ENCODE measurements at regions not wholly inside any gene's neighbourhood (a gene's known extent, or its start where the extent isn't known, plus 50 kb on each side); places are given as distances from the start of the nearest gene placed in this dataset.

DNA sequence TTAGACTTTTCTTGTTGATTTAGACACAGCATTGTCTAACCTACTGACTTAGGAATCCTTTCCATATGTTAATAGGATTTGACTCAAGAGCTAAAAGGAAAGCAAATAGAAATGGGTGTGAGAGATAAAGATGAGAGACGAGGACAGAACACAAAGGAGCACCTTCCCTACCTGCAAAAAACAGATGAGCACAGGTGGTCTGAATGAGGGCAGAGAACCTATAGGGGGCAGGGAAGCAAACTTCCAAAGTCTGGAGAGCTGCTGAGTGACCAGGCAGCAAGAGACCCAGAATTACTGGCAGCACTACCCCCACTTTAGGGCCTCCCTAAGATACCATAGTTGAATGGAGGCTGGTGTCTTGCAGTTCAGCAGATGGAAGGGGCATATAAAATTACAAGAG is 98.1 kb upstream of the CTNNB1 start:
- Histone ChIP-seq H3K4me1 (ENCODE audit: control insufficient read depth, insufficient read depth, low read length) (no peaks in the 10 kb centered on the region), H3K4me3 (ENCODE audit: low read length) (no peak overlapping the region), H3K9me3 (ENCODE audit: control insufficient read depth, insufficient read depth, low read length) (no peaks in the 10 kb centered on the region), H3K27ac (ENCODE audit: low read length) (no peak overlapping the region), H3K27me3 (ENCODE audit: control insufficient read depth, insufficient read depth, low read length) (no peaks in the 10 kb centered on the region), H3K36me3 (ENCODE audit: control insufficient read depth, insufficient read depth, low read length) (no peaks in the 10 kb centered on the region)
- no peak for DNase-seq (ENCODE audit: low read depth, low spot score)
- WGBS (ENCODE audit: insufficient coverage, insufficient read length): no CpG with 5 or more reads among the region's 1 CpG

DNA sequence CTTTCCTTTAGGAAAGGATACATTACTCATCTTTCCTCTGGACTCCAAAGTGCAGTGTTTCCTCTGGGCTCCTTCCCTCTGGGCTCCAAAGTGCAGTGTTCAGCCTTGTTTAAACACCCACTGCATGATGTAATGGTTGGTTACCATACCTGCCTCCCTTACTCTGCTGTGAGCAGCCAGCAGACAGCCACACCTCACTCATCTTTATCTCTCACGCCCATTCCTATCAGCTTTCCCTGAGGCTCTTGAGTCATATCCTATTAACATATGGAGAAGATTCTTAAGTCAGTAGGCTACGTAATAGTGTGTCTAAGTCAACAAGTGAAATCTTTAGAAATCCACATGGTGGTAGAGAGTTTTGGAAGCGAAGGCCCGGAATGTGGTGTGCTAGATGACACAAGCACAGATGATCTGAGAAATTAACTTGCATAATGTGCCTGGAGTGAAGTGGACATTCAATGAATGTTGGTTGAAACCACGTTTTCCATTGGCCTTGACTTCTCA is 97.2 kb upstream of the CTNNB1 start:
- Histone ChIP-seq H3K9me3 (ENCODE audit: control insufficient read depth, insufficient read depth, low read length) (no peaks in the 10 kb centered on the region), H3K4me3 (ENCODE audit: low read length) (no peak overlapping the region), H3K36me3 (ENCODE audit: control insufficient read depth, insufficient read depth, low read length) (no peaks in the 10 kb centered on the region), H3K27me3 (ENCODE audit: control insufficient read depth, insufficient read depth, low read length) (no peaks in the 10 kb centered on the region), H3K4me1 (ENCODE audit: control insufficient read depth, insufficient read depth, low read length) (no peaks in the 10 kb centered on the region), H3K27ac (ENCODE audit: low read length) (no peak overlapping the region)
- DNase-seq (ENCODE audit: low read depth, low spot score): no peak
- WGBS (ENCODE audit: insufficient coverage, insufficient read length): no CpG with 5 or more reads among the region's 5 CpGs

DNA sequence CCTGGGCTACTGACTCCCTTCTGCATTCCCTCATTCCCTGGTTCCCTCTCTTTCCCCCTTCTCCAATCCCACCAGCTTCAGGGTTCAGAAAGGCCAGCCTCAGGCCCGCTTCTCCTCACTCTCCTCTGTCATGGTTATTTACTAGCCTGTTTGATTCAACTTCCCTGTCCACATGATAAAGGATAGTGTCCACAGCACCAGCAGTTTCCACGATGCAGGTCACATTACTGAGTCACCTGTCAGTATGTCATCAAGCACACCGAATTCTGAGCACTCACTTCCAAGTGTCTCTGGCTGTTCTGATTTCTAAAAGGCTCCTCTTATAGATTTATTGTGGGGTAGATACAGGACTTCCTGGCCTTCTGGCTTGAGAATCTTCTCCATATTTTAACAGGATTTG is 96.6 kb upstream of the CTNNB1 start:
- Histone ChIP-seq H3K4me3 (ENCODE audit: low read length) (no peak overlapping the region), H3K4me1 (ENCODE audit: control insufficient read depth, insufficient read depth, low read length) (no peaks in the 10 kb centered on the region), H3K27ac (ENCODE audit: low read length) (no peak overlapping the region), H3K36me3 (ENCODE audit: control insufficient read depth, insufficient read depth, low read length) (no peaks in the 10 kb centered on the region), H3K9me3 (ENCODE audit: control insufficient read depth, insufficient read depth, low read length) (no peaks in the 10 kb centered on the region), H3K27me3 (ENCODE audit: control insufficient read depth, insufficient read depth, low read length) (no peaks in the 10 kb centered on the region)
- WGBS (ENCODE audit: insufficient coverage, insufficient read length): no CpG with 5 or more reads among the region's 3 CpGs
- no peak for DNase-seq (ENCODE audit: low read depth, low spot score)

DNA sequence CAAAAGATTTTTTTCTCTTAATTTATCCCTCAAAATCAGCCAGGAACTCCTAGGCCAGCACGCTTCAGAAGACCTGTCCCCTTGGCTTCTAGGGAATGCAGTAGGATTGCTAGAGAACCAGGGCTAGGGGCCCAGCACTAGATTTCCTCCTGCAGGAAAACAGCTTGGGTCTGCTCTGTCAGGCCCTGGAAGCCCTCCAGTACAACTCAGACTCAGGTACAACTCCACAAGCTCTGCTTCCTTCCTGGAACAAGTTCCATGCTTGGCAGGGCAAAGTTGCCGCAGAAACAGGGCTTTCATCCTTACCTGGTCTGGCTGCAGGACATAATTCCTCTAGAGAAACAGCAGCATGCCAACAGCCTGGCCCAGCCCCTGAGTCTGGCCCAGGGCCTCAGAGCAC is 96.1 kb upstream of the CTNNB1 start:
- no peak for DNase-seq (ENCODE audit: low read depth, low spot score)
- H3K36me3 ChIP-seq (ENCODE audit: control insufficient read depth, insufficient read depth, low read length): no peaks in the 10 kb centered on the region
- H3K27me3 ChIP-seq (ENCODE audit: control insufficient read depth, insufficient read depth, low read length): no peaks in the 10 kb centered on the region
- H3K4me1 ChIP-seq (ENCODE audit: control insufficient read depth, insufficient read depth, low read length): no peaks in the 10 kb centered on the region
- H3K9me3 ChIP-seq (ENCODE audit: control insufficient read depth, insufficient read depth, low read length): no peaks in the 10 kb centered on the region
- no CpG with 5 or more reads among the region's 2 CpGs for WGBS (ENCODE audit: insufficient coverage, insufficient read length)
- H3K27ac ChIP-seq (ENCODE audit: low read length): no peak overlapping the region
- no peak overlapping the region for H3K4me3 ChIP-seq (ENCODE audit: low read length)

- no peaks in the 10 kb centered on the region for H3K27me3 ChIP-seq (ENCODE audit: control insufficient read depth, insufficient read depth, low read length)
- no peaks in the 10 kb centered on the region for H3K36me3 ChIP-seq (ENCODE audit: control insufficient read depth, insufficient read depth, low read length)
- no peak for DNase-seq (ENCODE audit: low read depth, low spot score)
- H3K9me3 ChIP-seq (ENCODE audit: control insufficient read depth, insufficient read depth, low read length): no peaks in the 10 kb centered on the region
- WGBS (ENCODE audit: insufficient coverage, insufficient read length): no CpG with 5 or more reads among the region's 3 CpGs
- H3K4me1 ChIP-seq (ENCODE audit: control insufficient read depth, insufficient read depth, low read length): no peaks in the 10 kb centered on the region
- no peak overlapping the region for H3K27ac ChIP-seq (ENCODE audit: low read length)
- H3K4me3 ChIP-seq (ENCODE audit: low read length): no peak overlapping the region
Measured at GRCh38 chr3:41104147-41104546, 95.2 kb upstream of the CTNNB1 start.

DNA sequence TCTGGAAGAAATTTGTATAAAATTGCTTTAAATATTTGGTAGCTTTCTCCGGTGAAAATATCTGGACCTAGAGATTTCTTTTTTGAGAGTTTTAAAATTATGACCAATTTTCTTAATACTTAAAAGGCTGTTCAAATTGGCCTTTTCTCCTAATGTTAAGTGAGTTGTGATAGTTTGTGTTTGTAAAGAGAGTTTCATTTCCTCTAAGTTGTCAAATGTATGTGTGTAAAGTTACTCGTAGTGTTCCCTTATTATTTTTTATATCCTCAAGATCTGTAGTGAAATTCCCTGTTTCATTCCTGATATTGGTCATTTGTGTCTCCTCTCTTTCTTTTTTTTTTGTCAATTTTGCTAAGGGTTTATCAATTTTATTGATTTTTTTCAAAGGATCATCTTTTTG is 92.6 kb upstream of the CTNNB1 start:
- DNase-seq (ENCODE audit: low read depth, low spot score): no peak
- no peaks in the 10 kb centered on the region for H3K27me3 ChIP-seq (ENCODE audit: control insufficient read depth, insufficient read depth, low read length)
- no peak overlapping the region for H3K27ac ChIP-seq (ENCODE audit: low read length)
- no peaks in the 10 kb centered on the region for H3K36me3 ChIP-seq (ENCODE audit: control insufficient read depth, insufficient read depth, low read length)
- no peaks in the 10 kb centered on the region for H3K4me1 ChIP-seq (ENCODE audit: control insufficient read depth, insufficient read depth, low read length)
- WGBS (ENCODE audit: insufficient coverage, insufficient read length): no CpG with 5 or more reads among the region's 2 CpGs
- H3K4me3 ChIP-seq (ENCODE audit: low read length): no peak overlapping the region
- H3K9me3 ChIP-seq (ENCODE audit: control insufficient read depth, insufficient read depth, low read length): no peaks in the 10 kb centered on the region

DNA sequence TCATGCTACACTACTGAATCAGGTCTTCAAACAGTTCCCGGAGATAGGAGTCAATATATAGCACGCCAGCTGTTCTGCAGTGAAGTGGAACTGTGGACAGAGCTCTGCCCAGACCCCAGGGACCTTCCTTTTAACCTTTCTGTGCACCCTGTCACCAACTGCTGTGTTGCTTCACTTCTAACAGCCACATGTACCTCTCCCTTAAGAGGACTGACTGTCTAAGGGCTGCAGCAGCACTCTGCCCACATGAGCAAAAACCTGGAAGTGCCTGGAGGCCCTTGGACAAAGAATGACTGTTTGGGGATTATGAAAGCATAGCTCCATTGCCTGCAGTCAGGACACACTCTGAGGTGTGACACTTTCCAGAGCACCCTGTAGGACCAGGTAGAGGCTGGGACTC is 88.3 kb upstream of the CTNNB1 start:
- Histone ChIP-seq H3K36me3 (ENCODE audit: control insufficient read depth, insufficient read depth, low read length) (no peaks in the 10 kb centered on the region), H3K27me3 (ENCODE audit: control insufficient read depth, insufficient read depth, low read length) (no peaks in the 10 kb centered on the region), H3K9me3 (ENCODE audit: control insufficient read depth, insufficient read depth, low read length) (no peaks in the 10 kb centered on the region), H3K27ac (ENCODE audit: low read length) (no peak overlapping the region), H3K4me1 (ENCODE audit: control insufficient read depth, insufficient read depth, low read length) (no peaks in the 10 kb centered on the region), H3K4me3 (ENCODE audit: low read length) (no peak overlapping the region)
- no peak for DNase-seq (ENCODE audit: low read depth, low spot score)
- WGBS (ENCODE audit: insufficient coverage, insufficient read length): no CpG with 5 or more reads among the region's 2 CpGs

- Histone ChIP-seq H3K4me1 (ENCODE audit: control insufficient read depth, insufficient read depth, low read length) (no peaks in the 10 kb centered on the region), H3K36me3 (ENCODE audit: control insufficient read depth, insufficient read depth, low read length) (no peaks in the 10 kb centered on the region), H3K27ac (ENCODE audit: low read length) (no peak overlapping the region), H3K27me3 (ENCODE audit: control insufficient read depth, insufficient read depth, low read length) (no peaks in the 10 kb centered on the region), H3K9me3 (ENCODE audit: control insufficient read depth, insufficient read depth, low read length) (no peaks in the 10 kb centered on the region), H3K4me3 (ENCODE audit: low read length) (no peak overlapping the region)
- no CpG with 5 or more reads among the region's 2 CpGs for WGBS (ENCODE audit: insufficient coverage, insufficient read length)
- DNase-seq (ENCODE audit: low read depth, low spot score): no peak
Measured at GRCh38 chr3:41112466-41112865, 86.8 kb upstream of the CTNNB1 start.

DNA sequence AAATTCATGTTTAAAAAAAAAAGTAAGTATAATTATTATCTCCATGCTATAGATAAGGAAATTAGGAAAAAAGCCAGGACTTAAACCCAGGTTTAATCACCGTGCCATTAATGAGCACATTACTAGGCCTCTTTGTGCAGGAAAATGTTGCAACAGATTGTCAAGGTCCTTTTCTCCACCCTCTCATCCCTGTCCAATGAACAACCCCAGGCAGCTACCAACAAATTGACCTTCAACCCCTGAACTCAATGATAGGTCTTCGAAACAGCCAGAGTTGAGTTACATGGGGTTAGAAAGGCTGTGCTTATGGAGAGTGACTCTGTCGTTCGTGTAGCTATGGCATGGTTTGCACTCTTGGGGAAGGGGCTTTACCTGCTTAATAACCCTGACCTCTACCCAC is 84.2 kb upstream of the CTNNB1 start:
- Histone ChIP-seq H3K27ac (ENCODE audit: low read length) (no peak overlapping the region), H3K4me3 (ENCODE audit: low read length) (no peak overlapping the region), H3K9me3 (ENCODE audit: control insufficient read depth, insufficient read depth, low read length) (no peaks in the 10 kb centered on the region), H3K36me3 (ENCODE audit: control insufficient read depth, insufficient read depth, low read length) (no peaks in the 10 kb centered on the region), H3K4me1 (ENCODE audit: control insufficient read depth, insufficient read depth, low read length) (no peaks in the 10 kb centered on the region), H3K27me3 (ENCODE audit: control insufficient read depth, insufficient read depth, low read length) (no peaks in the 10 kb centered on the region)
- no CpG with 5 or more reads among the region's 4 CpGs for WGBS (ENCODE audit: insufficient coverage, insufficient read length)
- no peak for DNase-seq (ENCODE audit: low read depth, low spot score)

DNA sequence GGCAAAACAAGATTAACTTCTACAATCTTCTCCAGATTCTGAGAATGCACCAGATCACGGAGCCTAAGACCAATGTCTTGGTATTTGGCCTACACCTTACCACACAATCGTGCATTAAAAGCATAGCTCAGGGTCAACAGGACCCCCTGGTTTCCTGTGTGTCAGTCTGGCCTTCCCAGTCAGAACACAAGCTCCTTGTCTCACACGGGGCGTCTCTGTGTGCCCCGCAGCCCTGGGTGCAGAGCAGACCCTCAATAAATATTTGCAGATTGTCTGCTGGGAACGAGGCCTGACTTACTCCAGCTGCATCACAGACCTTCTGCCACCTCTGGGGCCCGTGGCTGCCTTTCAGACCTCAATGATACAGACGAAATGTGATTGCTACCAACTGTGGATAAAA is 82.5 kb upstream of the CTNNB1 start:
- peaks cover 2% of the 10 kb centered on the region; the same call in 1 of the 2 replicates for H3K4me1 ChIP-seq (ENCODE audit: control insufficient read depth, insufficient read depth, low read length)

DNA sequence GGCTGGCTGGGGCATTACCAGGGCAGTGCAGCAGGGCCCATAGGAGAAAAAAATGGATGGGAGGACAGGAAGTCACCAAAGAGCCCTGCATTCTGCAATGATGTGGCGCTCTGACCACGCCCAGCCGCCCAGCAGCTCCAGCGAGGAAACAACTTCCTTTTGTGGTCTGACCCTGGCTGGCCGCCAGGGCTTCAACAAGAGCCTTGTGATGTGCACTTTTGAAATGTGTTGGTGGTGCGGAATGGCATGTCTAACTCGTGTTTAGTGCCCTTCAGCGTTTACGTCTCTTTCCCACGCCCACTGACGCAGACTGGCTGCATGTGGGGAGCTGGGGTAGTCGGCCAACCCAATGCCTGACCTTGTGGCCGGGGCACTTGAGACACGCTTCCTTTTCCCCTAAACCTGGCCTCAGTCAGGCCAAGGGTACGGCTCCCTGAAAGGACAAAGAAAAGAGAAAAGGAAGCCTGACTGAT is 81.9 kb upstream of the CTNNB1 start:
- no peak for DNase-seq (ENCODE audit: low read depth, low spot score)
- peaks cover 2% of the 10 kb centered on the region; the same call in 1 of the 2 replicates for H3K4me1 ChIP-seq (ENCODE audit: control insufficient read depth, insufficient read depth, low read length)
- H3K4me3 ChIP-seq (ENCODE audit: low read length): no peak overlapping the region

More for the DNA sequence above, 82.5 kb upstream of the CTNNB1 start:
- H3K27me3 ChIP-seq (ENCODE audit: control insufficient read depth, insufficient read depth, low read length): no peaks in the 10 kb centered on the region
- H3K4me3 ChIP-seq (ENCODE audit: low read length): no peak overlapping the region
- no peak for DNase-seq (ENCODE audit: low read depth, low spot score)
- no peak overlapping the region for H3K27ac ChIP-seq (ENCODE audit: low read length)
- H3K9me3 ChIP-seq (ENCODE audit: control insufficient read depth, insufficient read depth, low read length): no peaks in the 10 kb centered on the region
- WGBS (ENCODE audit: insufficient coverage, insufficient read length): no CpG with 5 or more reads among the region's 8 CpGs
- H3K36me3 ChIP-seq (ENCODE audit: control insufficient read depth, insufficient read depth, low read length): no peaks in the 10 kb centered on the region

More for the DNA sequence above, 81.9 kb upstream of the CTNNB1 start:
- Histone ChIP-seq H3K27ac (ENCODE audit: low read length) (no peak overlapping the region), H3K27me3 (ENCODE audit: control insufficient read depth, insufficient read depth, low read length) (no peaks in the 10 kb centered on the region), H3K9me3 (ENCODE audit: control insufficient read depth, insufficient read depth, low read length) (no peaks in the 10 kb centered on the region), H3K36me3 (ENCODE audit: control insufficient read depth, insufficient read depth, low read length) (no peaks in the 10 kb centered on the region)
- whole genome bisulfite sequencing (ENCODE audit: insufficient coverage, insufficient read length): no CpG with 5 or more reads among the region's 15 CpGs

Measured in iPS DF 6.9 (cell line).